HG03457 (cell line): ENCODE measurements at regions not wholly inside any gene's neighbourhood (a gene's known extent, or its start where the extent isn't known, plus 50 kb on each side); places are given as distances from the start of the nearest gene placed in this dataset.

Experiments used
- ATAC-seq: cut with Tn5 transposase; IDR thresholded peaks from one replicate; pipeline ENCODE4 v1.9.1; 2021; ENCODE audit warnings: moderate number of reproducible peaks; ENCODE audit not compliant: unreplicated experiment

DNA sequence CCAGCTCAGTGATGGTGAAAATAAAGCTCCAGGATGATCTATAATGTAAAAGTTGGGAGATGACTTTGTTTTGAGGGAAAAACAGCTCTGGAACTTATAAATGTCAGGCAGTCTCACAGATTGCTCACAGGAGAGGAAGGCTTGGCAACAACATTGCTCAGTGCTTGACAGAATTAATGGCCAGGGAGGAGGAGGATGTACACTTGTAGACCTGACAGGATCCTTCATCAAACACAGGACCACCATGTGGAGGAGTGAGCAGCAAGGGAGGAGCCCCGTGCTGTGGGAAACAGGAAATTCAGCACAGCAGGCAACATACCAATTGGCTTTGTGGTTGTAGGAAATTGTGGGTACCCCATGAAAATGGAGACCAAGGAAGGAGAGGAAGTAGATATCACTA lies 291.8 kb upstream of the CAMK1G start:
- ATAC-seq, result no peak

DNA sequence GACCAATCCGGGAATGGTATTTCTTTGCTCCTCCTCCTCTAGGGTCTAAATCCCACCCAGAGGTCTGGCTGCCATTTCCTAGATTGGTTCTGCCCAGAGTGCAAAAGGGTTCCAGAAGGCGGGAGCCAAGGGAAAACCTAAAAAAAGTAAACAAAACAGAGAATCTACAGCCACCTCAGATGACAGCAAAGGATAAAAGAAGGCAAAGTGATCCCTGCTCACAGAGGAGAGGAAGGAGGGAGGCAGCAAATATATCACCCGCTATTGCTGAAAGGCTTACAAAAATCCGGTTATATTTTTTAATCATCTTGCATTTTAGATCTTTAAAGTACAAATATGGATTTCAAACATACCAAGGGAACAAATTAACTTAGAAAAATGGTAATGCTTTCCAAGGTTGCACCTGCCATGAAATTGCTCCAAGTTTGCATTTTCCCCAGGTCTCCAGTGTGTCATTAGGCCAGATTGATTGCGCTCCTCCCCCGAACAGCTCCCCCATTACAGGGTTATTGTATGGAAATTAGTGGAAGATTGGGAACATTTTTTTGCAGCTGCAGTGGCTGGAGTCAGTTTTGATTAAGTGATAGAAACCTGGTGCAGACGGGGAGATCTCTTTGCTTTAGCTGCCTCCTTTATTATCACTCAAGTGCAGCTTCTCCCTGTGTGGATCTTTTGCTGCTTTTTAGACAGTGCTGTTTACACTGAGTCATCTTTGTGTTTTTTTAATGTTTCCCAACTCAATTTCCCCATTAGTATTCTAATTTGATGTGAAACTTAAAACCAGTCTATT lies 280.5 kb upstream of the CAMK1G start:
- no peak for ATAC-seq

DNA sequence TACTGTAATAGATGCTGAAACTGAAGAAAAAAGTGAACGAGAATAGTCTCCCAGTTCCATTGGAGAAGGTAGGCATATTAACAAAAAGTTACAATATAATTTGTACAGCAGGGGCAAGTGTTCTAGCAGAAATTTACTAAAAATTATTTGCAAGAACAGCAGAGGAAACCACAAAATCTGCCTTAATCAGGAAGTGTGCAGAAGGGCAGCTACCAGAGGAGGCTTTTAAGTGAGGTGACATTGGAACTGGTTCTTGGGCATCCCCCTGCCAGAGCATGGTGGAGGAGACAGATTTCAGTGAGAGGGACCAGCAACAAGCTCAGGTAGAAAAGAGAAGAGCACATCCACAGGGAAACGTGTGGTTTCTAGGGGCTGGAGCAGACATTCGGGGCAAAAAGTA lies 279.3 kb upstream of the CAMK1G start:
- ATAC-seq, result no peak

DNA sequence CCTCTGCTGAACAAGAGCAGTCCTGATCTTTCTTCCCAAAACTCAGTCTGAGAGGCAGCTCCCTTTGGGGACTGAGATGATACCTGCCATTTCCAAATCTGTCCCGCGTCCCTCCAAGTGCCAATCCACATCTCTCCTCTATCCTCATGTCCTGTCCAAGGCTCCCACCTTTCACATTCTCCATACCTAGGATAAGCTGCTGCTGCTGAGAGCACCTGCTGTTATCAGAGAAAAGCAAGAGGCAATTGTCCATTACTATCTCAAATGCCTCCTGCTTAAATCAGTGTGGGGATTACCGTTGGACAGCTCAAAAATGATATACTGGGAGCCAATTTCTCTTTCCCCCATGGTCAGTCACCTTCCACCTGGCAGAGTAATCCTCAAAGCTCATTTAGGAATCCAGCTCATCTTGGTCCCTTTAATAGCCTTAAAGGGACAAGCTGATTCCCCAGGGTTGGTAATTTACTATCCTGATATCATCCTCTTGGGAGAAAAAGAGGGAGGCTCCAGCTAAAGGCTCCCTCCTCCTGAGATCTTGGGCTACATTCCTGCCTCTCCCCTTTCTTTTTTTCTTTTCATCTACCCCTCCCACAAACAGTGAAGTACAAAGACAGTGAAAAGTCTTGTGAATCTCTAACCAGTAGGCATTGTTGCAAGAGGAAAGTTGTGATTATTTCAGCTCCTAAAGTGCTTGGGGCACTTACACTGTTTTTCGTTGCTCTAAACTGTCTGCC lies 278.1 kb upstream of the CAMK1G start:
- ATAC-seq, result no peak

DNA sequence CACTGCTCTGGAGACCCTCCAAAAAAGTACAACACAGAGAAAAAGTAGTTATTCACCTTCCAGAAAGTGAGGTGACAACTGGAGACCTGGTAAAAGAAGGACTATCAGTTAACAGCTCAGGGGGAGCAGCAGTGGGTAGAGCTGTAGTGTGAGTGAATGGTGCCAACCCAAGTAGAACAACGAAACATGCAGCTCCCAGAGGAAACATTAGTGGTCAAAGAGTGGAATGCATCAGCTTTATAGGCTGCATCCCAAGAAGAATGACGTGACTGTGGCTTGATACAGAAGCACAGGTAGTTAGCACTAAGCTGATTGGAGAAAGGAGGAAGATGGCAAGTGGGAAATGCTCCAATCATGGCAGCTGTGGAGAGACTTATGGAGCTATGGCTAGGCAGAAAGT lies 275.7 kb upstream of the CAMK1G start:
- no peak for ATAC-seq

DNA sequence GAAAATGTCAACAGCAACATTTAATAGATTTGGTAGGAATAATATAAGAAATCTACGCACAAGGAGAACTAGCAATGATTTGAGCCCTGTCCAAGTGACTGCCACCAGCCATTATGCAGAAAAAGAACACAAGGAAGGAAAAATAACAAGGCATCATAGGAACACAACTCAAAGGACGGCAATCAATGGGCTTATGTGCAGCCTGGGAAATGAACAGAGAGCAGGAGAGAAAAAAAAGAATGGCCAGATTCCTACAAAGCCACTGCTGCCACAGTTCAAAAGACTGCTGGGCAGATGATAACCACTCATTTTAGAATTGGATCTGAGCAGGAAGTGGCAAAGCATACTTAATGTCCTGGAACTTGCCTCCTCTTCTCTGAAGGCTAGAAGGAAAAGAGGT lies 274.3 kb upstream of the CAMK1G start:
- ATAC-seq, result no peak

DNA sequence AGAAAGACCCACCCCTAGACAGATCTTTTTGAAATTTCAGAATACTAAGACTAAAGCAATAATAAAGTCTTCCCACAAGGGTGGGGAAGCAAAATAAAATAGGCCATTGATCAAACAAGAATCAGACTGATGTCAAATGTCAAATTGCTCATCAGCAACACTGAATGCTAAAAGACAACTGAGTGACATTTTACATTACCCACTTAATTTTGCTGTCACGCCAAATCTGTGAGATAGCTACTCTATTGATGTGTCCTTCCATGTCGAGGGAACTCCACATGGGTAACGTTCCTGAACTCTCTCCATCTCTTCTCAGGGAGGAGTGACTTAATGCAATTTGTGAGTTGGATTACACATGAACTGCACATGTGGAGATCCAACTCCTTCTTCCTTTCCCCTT lies 271.7 kb upstream of the CAMK1G start:
- no peak for ATAC-seq

DNA sequence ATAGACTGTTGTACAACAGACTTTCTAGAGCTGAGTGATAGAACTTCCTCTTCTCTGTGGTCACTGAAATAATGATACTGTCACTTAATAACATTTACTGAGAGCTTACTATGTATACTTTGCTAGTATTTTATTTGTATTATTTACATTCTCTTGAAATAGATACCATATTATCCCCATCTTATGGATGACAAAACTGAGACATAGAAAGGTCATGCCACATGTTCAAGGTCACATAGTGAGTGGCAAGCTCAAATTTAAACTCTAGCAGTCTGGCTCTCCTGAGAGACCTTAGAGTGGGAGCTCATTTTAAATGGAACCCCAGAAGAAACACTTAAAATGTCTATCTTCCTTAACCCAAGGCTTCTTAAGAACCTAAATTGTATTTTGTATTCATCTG lies 266.6 kb upstream of the CAMK1G start:
- ATAC-seq, result no peak

DNA sequence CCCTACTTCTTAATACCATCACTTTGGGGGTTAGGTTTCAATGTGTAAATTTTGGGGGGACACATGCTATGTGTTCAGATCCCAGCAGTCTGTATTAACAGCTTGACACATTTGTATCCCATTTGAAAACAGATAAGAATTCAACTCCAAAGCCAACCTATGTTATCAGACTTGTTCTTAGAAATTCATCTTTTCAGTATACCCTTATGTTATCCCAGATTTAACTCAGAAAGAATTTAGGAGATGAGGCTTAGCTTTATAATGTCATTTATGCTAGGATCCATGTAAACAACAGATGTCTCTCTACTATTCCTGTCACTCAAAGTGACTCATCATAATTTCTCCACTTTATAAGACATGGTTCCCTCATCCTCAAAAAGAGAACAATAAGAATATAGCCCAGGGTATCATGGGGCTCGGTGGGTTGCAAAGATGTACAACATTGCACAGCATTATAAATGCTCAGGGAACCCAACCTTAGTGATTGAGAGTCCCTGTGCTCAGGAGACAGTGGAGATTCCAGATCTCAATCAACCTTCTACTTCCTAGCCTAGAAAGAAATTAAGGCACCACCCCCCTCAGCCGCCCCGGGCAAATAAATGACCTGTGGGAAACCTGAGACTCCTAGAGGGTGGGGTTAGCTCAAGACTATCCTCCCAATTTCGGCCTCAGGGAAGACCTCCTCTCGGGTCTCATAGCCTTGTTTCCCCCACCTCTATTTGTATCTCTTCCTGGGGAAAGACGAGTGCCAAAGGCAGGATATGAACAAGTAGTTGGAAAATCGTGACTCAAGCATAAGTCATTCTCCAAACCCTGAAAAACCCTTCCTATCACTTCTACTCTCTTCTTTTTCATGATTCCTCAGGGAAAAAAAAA lies 265.1 kb upstream of the CAMK1G start:
- ATAC-seq, result no peak

DNA sequence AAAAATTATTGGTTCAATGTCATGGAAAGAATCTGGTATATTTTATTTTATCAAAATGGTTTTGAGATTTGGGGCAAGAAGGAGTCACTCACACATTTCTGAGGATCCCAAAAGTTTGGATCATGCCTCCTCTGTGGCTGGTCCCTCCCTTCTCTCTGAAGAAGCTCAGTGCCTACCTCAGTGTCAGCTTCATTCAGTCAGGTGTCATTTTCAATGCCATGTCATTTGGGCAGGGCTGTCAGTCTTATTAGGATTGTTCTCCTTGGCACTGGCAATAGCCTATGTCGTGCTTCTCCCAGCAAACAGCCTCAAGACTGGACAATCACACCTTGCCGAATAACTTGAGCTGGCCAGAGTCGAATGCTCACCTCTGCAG lies 264.5 kb upstream of the CAMK1G start:
- no peak for ATAC-seq

DNA sequence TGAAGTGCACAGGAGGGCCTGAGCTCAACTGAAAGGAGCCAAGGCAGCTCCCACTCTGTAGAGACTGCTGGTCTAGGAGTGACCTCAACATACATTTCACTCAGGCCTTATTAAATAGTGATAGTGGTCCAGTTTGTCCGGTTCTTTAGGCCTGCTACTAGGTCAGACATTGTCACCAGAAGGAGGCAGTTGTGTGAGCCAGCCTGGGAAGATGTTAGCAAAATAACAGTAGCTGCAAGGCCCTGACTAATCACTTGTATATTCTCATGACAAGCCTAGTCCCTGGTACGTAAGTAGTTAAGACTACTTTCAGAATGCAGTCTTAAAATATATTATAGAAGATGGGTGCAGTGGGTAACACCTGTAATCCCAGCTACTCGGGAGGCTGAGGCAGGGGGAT lies 264.0 kb upstream of the CAMK1G start:
- ATAC-seq, result no peak

DNA sequence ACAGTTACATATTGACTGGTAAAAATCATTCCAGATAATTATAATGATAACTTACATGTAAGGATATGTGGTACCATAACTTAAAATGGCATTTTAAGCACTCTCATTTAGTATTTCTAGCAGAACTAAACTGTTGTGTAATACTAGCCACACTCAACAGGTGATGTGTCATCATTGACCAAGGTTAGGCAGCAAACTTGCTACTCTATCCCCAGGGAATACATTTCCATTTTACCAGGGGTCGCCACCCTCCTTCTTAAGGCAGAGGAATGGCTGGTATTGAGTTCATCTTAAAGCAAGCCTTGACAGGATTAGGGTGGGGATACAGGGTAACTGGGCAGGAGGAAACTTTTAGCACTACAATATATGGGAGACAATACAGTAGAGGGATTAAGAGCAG lies 259.8 kb upstream of the CAMK1G start:
- no peak for ATAC-seq

DNA sequence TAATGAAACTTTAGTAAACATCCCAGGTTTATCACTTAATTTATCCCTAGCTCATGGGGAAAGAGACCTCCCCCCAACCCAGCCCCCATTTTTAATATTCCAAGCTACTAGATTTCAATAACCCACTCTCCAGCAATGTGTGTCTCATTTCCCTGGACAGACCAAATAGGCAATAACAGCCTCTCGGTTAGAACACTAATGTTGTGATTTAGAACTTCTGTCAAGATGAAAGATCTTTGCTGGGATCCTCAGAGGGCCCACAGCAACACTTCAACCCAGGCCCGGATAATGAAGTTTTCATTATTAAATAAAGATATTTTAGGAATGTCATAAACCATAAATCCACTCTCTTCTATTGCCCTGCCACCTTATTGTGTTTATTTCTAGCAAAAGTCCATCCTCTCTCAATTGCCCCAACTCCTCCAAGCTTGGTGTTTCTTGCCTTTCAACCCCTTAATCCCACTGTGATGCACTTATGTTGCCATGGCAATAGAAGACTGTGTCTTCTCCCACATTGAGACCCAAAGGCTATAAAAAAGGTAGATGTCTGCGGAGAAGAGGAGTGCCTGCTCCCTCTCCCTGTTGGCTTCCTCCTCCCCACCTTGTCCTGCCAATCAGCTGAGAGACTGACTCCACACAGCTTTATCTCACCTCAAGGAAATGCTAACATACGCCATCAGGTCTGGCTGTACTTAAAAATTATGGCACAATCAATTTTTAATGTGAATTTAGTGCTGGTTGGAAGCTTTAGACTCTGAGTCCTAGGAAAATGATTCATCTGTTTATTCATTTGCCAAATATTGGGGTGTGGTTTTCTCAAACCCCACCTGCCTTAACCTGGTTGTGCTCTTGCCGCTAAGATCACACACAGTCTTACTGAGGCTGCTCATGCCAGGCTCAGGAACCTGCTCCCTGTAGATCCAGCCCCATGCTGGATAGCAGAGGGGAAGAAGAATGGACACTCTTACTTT lies 258.3 kb upstream of the CAMK1G start:
- no peak for ATAC-seq

DNA sequence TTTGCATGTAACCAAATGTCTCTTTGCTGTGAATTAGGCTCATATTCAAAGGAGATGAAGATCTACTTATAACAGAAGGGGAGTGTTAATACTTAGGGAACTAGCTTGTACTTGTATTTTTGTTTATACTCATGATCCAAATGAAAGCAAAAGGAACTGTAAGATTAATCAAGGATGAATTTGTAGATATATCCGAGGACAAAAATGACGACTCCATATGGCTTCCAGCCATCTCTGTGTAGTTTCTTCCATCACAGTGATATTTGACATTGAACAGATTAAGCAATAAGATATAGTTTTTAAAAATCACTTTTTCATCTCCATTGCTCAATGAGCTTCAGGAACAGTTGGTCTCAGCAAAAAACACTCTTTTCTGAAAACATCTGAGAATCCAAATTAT lies 257.4 kb upstream of the CAMK1G start:
- no peak for ATAC-seq

DNA sequence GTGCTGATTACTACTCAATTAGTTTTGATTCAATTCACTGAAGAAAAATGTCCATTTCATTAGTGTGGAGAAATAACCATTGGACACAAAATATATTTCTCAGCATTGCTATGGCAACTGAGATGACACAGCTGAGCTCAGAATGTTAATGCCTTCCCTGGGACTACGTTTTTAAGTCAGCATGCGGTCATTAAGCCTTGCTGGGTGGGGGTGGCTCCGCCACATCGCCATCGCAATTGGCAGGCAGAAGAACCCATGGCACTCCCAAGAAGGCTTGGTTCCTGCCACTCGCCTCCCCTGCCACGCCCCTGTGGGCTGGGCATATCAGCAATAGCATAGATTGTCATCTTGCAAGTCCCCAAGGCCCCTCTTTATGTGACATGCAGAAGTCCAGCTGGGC lies 256.7 kb upstream of the CAMK1G start:
- ATAC-seq, result no peak

DNA sequence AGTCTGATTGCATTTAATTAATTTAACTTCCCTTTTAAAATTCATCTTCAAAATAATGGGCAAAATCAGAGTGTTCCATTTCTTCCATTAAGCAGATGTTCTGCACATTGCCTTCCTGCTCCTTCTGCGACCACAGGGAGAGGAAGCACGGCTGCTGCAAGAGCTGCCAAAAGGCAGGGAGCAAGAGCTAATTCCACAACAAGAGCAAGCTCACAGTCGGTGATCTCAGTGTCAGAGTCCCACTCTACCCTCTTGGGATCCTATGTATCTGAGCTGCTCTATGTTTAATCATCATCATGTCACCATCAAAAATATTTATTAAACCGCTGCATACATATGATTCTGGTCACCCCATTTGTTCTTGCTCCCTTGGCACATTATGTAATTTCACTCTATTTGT lies 255.3 kb upstream of the CAMK1G start:
- no peak for ATAC-seq

DNA sequence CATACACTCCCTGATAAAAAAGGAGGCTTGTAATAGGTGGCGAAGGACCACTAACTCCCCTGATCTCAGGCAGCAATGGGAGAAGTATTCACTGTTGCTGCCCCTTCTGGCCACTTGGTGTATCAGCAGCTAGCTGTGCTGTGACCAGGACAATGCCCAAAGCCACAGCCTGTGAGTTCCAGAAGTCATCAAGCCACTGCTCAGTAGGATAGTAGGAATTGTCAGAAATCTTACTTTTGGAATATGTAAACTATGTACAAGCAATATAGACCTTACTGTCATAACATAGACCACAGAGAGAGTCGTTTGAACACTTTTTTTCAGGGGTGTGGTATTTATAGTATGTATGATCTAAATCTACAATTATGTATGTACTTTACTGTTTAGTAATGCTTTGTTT lies 248.3 kb upstream of the CAMK1G start:
- peak; percentile 86 for ATAC-seq

DNA sequence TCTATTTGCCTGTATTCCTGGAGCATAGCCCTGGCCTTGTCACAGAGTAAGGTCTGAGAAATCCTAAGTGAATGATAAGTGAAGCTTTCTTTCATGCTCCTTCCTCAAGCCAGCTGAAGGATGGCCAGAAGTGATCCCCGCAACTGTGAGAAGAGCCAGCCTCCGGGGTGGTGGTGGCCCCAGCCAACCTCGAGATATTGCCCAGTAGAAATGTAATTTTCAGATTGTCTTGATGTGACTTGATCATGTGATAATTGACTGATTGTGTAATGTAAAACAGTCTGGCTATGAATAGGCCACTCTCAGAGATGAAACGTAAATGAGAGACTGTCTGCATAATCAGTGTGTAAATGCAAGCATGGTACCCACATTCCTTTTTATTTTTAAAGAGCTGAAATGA lies 242.4 kb upstream of the CAMK1G start:
- ATAC-seq, result no peak

DNA sequence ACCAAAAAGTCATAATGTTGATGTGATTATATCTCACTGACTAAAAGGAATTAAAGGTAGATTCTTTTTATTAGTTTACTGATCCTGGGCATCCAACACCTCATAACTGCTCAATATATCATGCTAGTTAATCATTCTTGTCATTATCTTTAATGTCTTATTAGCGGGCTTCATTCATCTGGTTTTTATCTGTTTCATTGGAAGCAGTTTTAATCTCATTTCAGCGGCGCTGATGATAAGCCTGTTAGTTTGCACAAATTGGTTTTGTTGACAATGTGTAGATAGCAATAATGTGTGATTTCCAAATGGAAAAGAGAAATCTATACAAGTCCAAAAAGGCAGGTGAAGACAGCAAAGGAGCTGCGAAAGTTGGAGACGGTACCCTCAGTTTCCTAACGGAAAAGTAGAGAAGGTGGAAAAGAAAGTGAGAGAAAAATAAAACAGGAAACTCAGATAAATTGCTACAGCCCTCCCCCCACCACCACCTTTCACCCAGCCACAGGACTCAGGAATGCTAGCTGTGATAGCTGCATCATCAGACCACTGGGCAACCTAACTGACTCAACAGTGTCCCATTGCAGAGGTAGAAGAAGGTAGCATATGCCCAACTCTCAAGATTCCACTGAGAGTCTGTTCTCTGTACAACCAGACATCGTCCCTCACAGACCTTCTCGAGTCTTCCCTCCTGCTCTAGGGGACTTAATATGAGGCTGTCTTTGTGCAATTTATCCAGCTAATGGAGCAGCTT lies 241.7 kb upstream of the CAMK1G start:
- ATAC-seq, result no peak
